ENCODE measurements at regions not wholly inside any gene's neighbourhood (a gene's known extent, or its start where the extent isn't known, plus 50 kb on each side); places are given as distances from the start of the nearest gene placed in this dataset.
A peak's percentile ranks its signal among the peaks of the same experiment; 100 is the strongest.

DNA sequence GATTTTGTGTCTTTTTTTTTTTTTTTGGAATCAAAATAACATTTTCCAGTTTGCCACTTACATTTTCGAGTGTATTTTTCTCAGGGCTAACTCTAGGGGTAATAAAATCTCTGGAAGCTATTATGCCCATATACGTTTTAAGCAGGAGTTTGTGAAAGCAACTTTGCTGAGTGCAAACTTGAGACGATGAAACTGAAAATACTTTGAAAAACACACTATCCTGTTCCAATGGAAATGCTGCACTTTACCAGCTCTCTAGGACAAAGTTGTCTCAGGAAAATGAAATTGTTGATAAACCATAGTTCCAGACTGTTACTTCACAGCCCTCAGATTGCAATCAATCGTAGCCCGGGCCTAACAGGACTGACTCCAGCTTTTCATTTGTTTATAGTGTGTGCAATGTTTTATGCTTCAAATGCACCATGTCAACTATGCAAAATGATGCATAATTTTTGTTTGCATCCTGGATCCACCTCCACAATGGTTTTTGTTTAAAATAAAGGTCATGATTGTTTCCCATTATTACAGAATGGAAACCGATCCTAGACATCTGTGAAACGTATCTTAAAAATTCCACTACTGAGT, 220.6 kb upstream of the PKN2 start:
- intact Hi-C loops (cut with micrococcal nuclease; ENCODE audit: unreplicated experiment), result no loop called here
- CTCF ChIA-PET, result no interaction called here
- TF ChIP-seq, protein P1, sequence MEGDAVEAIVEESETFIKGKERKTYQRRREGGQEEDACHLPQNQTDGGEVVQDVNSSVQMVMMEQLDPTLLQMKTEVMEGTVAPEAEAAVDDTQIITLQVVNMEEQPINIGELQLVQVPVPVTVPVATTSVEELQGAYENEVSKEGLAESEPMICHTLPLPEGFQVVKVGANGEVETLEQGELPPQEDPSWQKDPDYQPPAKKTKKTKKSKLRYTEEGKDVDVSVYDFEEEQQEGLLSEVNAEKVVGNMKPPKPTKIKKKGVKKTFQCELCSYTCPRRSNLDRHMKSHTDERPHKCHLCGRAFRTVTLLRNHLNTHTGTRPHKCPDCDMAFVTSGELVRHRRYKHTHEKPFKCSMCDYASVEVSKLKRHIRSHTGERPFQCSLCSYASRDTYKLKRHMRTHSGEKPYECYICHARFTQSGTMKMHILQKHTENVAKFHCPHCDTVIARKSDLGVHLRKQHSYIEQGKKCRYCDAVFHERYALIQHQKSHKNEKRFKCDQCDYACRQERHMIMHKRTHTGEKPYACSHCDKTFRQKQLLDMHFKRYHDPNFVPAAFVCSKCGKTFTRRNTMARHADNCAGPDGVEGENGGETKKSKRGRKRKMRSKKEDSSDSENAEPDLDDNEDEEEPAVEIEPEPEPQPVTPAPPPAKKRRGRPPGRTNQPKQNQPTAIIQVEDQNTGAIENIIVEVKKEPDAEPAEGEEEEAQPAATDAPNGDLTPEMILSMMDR (IDR thresholded peaks at IDR 0.05; ENCODE audit: unreplicated experiment), result no peak
- peak overlapping the region; percentile 75 for H3K4me3 Mint-ChIP-seq (ENCODE audit: low read depth, unreplicated experiment)
- no TSS peak for BruUV-seq (replicated peaks)
- H3K36me3 Mint-ChIP-seq (ENCODE audit: insufficient read depth, unreplicated experiment), result peaks cover 10% of the 10 kb centered on the region
- H3K9me3 Mint-ChIP-seq (ENCODE audit: low read depth, unreplicated experiment), result no peaks in the 10 kb centered on the region
- H3K4me1 Mint-ChIP-seq (ENCODE audit: low read depth, unreplicated experiment), result no peaks in the 10 kb centered on the region
- H3K27me3 Mint-ChIP-seq (ENCODE audit: unreplicated experiment), result no peaks in the 10 kb centered on the region
- DNase-seq, result no peak
- H3K27ac Mint-ChIP-seq (ENCODE audit: unreplicated experiment), result no peak overlapping the region

DNA sequence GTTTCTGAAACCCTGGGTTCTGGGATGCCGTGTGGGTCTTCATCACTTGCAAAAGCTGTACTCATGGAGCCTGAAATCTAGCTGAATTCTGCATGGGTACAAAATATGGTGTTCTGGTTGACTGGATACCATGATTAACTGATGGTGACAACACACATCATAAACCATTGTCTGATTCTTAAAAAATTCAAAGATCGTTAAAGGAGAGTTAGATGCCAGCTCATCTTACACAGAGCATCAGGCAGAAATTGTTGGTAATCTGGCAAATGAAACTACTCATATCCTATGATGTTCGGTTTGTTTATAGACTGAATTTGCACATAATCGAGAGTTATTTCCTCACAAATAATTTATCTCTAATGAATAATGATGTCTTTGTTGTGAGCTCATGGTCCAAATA, 218.1 kb upstream of the PKN2 start:
- TF ChIP-seq, protein P1 (IDR thresholded peaks at IDR 0.05; ENCODE audit: unreplicated experiment), result no peak
- Mint-ChIP-seq H3K4me3 (ENCODE audit: low read depth, unreplicated experiment) (no peak overlapping the region), H3K27me3 (ENCODE audit: unreplicated experiment) (no peaks in the 10 kb centered on the region), H3K9me3 (ENCODE audit: low read depth, unreplicated experiment) (no peaks in the 10 kb centered on the region), H3K4me1 (ENCODE audit: low read depth, unreplicated experiment) (no peaks in the 10 kb centered on the region), H3K27ac (ENCODE audit: unreplicated experiment) (no peak overlapping the region), H3K36me3 (ENCODE audit: insufficient read depth, unreplicated experiment) (peaks cover 10% of the 10 kb centered on the region)
- no TSS peak for BruUV-seq (replicated peaks)
- CTCF ChIA-PET, result no interaction called here
- intact Hi-C loops (cut with micrococcal nuclease; ENCODE audit: unreplicated experiment), result no loop called here
- DNase-seq, result no peak

DNA sequence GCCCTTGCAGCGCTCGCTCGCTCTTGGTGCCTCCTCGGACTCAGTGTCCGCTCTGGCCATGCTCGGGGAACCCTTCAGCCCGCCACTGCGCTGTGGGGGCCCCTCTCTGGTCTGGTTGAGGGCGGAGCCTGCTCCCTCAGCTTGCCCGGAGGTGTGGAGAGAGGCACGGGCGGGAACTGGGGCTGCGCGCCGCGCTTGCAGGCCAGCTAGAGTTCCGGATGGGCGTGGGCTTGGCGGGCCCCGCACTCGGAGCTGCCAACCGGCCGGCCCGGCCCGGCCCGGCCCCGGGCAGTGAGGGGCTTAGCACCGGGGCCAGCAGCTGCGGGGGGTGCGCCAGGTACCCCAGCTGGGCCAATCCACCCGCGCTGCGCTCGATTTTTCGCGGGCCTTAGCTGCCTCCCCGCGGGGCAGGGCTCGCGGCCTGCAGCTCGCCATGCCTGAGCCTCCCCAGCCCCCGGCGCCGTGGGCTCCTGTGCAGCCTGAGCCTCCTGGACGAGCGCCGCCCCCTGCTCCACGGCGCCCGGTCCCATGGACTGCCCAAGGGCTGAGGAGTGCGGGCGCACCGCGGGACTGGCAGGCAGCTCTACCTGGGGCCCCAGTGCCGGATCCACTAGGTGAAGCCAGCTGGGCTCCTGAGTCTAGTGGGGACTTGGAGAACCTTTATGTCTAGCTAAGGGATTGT, 217.0 kb upstream of the PKN2 start:
- H3K27ac Mint-ChIP-seq (ENCODE audit: unreplicated experiment), result no peak overlapping the region
- no peak overlapping the region for H3K4me3 Mint-ChIP-seq (ENCODE audit: low read depth, unreplicated experiment)
- peaks cover 10% of the 10 kb centered on the region for H3K36me3 Mint-ChIP-seq (ENCODE audit: insufficient read depth, unreplicated experiment)
- BruUV-seq (replicated peaks), result no TSS peak
- CTCF ChIA-PET, result interaction anchor here (0.6 kb wide), 1 partner anchor 24 kb away, joined by 4 read pairs; no protein-coding TSS in a partner anchor
- intact Hi-C loops (cut with micrococcal nuclease; ENCODE audit: unreplicated experiment), result no loop called here
- TF ChIP-seq, protein P1 (IDR thresholded peaks at IDR 0.05; ENCODE audit: unreplicated experiment), result no peak
- DNase-seq, result no peak
- no peaks in the 10 kb centered on the region for H3K4me1 Mint-ChIP-seq (ENCODE audit: low read depth, unreplicated experiment)
- no peaks in the 10 kb centered on the region for H3K27me3 Mint-ChIP-seq (ENCODE audit: unreplicated experiment)
- H3K9me3 Mint-ChIP-seq (ENCODE audit: low read depth, unreplicated experiment), result no peaks in the 10 kb centered on the region

DNA sequence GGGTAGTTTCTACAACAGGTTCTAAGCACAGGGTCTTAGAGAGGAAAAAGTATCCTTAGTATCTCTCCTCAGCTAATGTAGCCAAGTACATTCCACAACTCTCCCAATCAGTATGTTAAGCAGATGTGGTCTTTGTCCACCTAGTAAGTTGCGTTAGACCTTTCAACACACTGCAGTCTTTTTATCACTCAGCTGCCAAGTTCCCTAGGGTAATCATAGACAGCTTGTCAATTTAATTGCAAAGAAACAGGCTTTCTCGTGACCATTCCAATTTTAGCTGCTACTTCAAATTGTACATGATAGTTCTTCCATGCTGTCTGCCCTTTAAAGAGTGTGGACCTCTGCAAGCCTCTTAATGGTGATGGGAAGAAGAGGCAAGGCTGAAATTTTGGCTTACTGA, 211.8 kb upstream of the PKN2 start:
- intact Hi-C loops (cut with micrococcal nuclease; ENCODE audit: unreplicated experiment), result no loop called here
- DNase-seq, result no peak
- H3K4me3 Mint-ChIP-seq (ENCODE audit: low read depth, unreplicated experiment), result no peak overlapping the region
- H3K36me3 Mint-ChIP-seq (ENCODE audit: insufficient read depth, unreplicated experiment), result no peaks in the 10 kb centered on the region
- no TSS peak for BruUV-seq (replicated peaks)
- TF ChIP-seq, protein P1 (IDR thresholded peaks at IDR 0.05; ENCODE audit: unreplicated experiment), result no peak
- no peaks in the 10 kb centered on the region for H3K9me3 Mint-ChIP-seq (ENCODE audit: low read depth, unreplicated experiment)
- no peaks in the 10 kb centered on the region for H3K27me3 Mint-ChIP-seq (ENCODE audit: unreplicated experiment)
- no peak overlapping the region for H3K27ac Mint-ChIP-seq (ENCODE audit: unreplicated experiment)
- CTCF ChIA-PET, result no interaction called here
- H3K4me1 Mint-ChIP-seq (ENCODE audit: low read depth, unreplicated experiment), result no peaks in the 10 kb centered on the region
